HTR-8/SVneo (cell line): ENCODE measurements at regions not wholly inside any gene's neighbourhood (a gene's known extent, or its start where the extent isn't known, plus 50 kb on each side); places are given as distances from the start of the nearest gene placed in this dataset.

Experiments used
- DNase-seq: peaks from one replicate; pipeline ENCODE4 v3.0.0; 2011; ENCODE audit warnings: low spot score, mixed read lengths; ENCODE audit not compliant: insufficient read length
- FAIRE-seq: peaks from 2 replicates; lab custom pipeline; 2011; peaks lifted over from hg19 to GRCh38; lab: Jason Lieb, UNC

- FAIRE-seq, result no peak
- DNase-seq, result no peak
Observed at GRCh38 chr2:190782264-190782663, 98.4 kb upstream of the GLS start.

GRCh38 chr2:190783513-190784263 is 96.9 kb upstream of the GLS start:
- no peak for DNase-seq
- no peak for FAIRE-seq

- DNase-seq (no peak), FAIRE-seq (no peak)
Observed at GRCh38 chr2:190785334-190785733, 95.3 kb upstream of the GLS start.

- DNase-seq, result no peak
- FAIRE-seq, result peak; percentile 44
Observed at GRCh38 chr2:190786404-190787166, 94.0 kb upstream of the GLS start.

- DNase-seq (no peak), FAIRE-seq (no peak)
Observed at GRCh38 chr2:190787743-190788235, 92.8 kb upstream of the GLS start.

GRCh38 chr2:190789074-190790004 is 91.3 kb upstream of the GLS start:
- FAIRE-seq, result no peak
- no peak for DNase-seq

GRCh38 chr2:190791347-190791975 is 89.2 kb upstream of the GLS start:
- FAIRE-seq (peak; percentile 60), DNase-seq (peak; percentile 27)

GRCh38 chr2:190791976-190792575 is 88.5 kb upstream of the GLS start:
- FAIRE-seq (no peak), DNase-seq (no peak)

GRCh38 chr2:190792956-190793888 is 87.4 kb upstream of the GLS start:
- no peak for DNase-seq
- FAIRE-seq, result no peak

GRCh38 chr2:190794377-190794776 is 86.2 kb upstream of the GLS start:
- FAIRE-seq (no peak), DNase-seq (no peak)

GRCh38 chr2:190794790-190795189 is 85.8 kb upstream of the GLS start:
- DNase-seq (no peak), FAIRE-seq (no peak)

GRCh38 chr2:190795686-190796085 is 84.9 kb upstream of the GLS start:
- no peak for DNase-seq
- FAIRE-seq, result no peak

GRCh38 chr2:190799999-190800398 is 80.6 kb upstream of the GLS start:
- FAIRE-seq (no peak), DNase-seq (no peak)

GRCh38 chr2:190800528-190800927 is 80.1 kb upstream of the GLS start:
- FAIRE-seq (no peak), DNase-seq (no peak)

GRCh38 chr2:190802129-190802528 is 78.5 kb upstream of the GLS start:
- FAIRE-seq, result no peak
- DNase-seq, result no peak

GRCh38 chr2:190802626-190803209 is 77.9 kb upstream of the GLS start:
- FAIRE-seq, result no peak
- no peak for DNase-seq

- no peak for FAIRE-seq
- no peak for DNase-seq
Observed at GRCh38 chr2:190804182-190804795, 76.3 kb upstream of the GLS start.

GRCh38 chr2:190805126-190805525 is 75.5 kb upstream of the GLS start:
- no peak for FAIRE-seq
- DNase-seq, result no peak
